Panc1 (cell line): ENCODE measurements at regions not wholly inside any gene's neighbourhood (a gene's known extent, or its start where the extent isn't known, plus 50 kb on each side); places are given as distances from the start of the nearest gene placed in this dataset.

ENCODE experiments used
- ATAC-seq: fragments of 200-7000 bp; cut with Tn5 transposase; 2 replicates; pipeline ENCODE4 v1.9.1; 2020; ENCODE audit warnings: mild to moderate bottlenecking, moderate library complexity
- BruUV-seq: library from RNA; stranded (reverse); fragments of 400-500 nt; replicated peaks from 2 replicates; lab custom pipeline; 2021; lab: Mats Ljungman, UMichigan
- CTCF ChIA-PET: fragments of 300-600 bp; sonication (Branson Sonifier 250); formaldehyde crosslinking; loops from one replicate; lab custom pipeline; 2022; ENCODE audit warnings: antibody characterized with exemption; lab: Charles Lee
- POLR2A ChIA-PET: fragments of 300-600 bp; sonication (Branson Sonifier 250); formaldehyde crosslinking; loops from one replicate; lab custom pipeline; 2022; ENCODE audit warnings: antibody characterized with exemption; lab: Charles Lee
- DNase-seq: peaks from one replicate; pipeline ENCODE4 v3.0.0-alpha.2; 2010; ENCODE audit warnings: low read depth, low spot score
- H3K27ac ChIP-seq: 2 replicates; pipeline ENCODE4 v1.5.1; 2011; ENCODE audit warnings: mild to moderate bottlenecking, low read length, inconsistent platforms
- H3K27me3 ChIP-seq: fragments of 200-500 bp; sonication (Bioruptor generic); 2 replicates; pipeline ENCODE4 v1.6.0; 2014; ENCODE audit warnings: low read length, inconsistent platforms; ENCODE audit not compliant: control insufficient read depth, insufficient read depth
- H3K36me3 ChIP-seq: fragments of 200-500 bp; sonication (Bioruptor generic); 2 replicates; pipeline ENCODE4 v1.5.1; 2014; ENCODE audit warnings: inconsistent platforms, mild to moderate bottlenecking, low read length, moderate library complexity; ENCODE audit not compliant: control insufficient read depth, insufficient read depth
- H3K4me1 ChIP-seq: 2 replicates; pipeline ENCODE4 v1.5.1; 2011; ENCODE audit warnings: inconsistent platforms, mild to moderate bottlenecking, low read length, moderate library complexity; ENCODE audit not compliant: control insufficient read depth, insufficient read depth
- H3K4me3 ChIP-seq, 2 experiments: 2 replicates each; pipeline ENCODE4 v1.5.1; 2011 to 2012; ENCODE audit warnings: low read depth in 2 of 2, low read length in 2 of 2, mild to moderate bottlenecking in 2 of 2, inconsistent platforms in 1 of 2, moderate library complexity in 1 of 2
- H3K9me3 ChIP-seq: fragments of 200-500 bp; sonication (Bioruptor generic); 2 replicates; pipeline ENCODE4 v1.5.1; 2014; ENCODE audit warnings: low read depth, mild to moderate bottlenecking, inconsistent platforms, low read length, moderate library complexity; ENCODE audit not compliant: control insufficient read depth, insufficient read depth
- POLR2AphosphoS5 ChIP-seq: IDR thresholded peaks from 2 replicates; pipeline ENCODE4 v1.6.1; 2012; ENCODE audit warnings: mild to moderate bottlenecking, low read depth, low read length, moderate library complexity
- SIN3A ChIP-seq: IDR thresholded peaks from 2 replicates; pipeline ENCODE4 v1.6.1; 2012; ENCODE audit warnings: low read depth, mild to moderate bottlenecking, low read length, moderate library complexity, borderline replicate concordance; ENCODE audit not compliant: insufficient read depth
- TCF7L2 ChIP-seq: IDR thresholded peaks from 2 replicates; pipeline ENCODE4 v1.6.1; 2011; ENCODE audit warnings: mild to moderate bottlenecking, low read depth, low read length, inconsistent platforms
- in situ Hi-C: cut with HindIII; loops from 2 replicates; pipeline ENCODE4 v1.10.0; 2016; ENCODE audit warnings: low sequenced_read_pairs, low pct_unique_long_range_greater_than_20kb
- intact Hi-C: fragments of 100-400 bp; cut with micrococcal nuclease; formaldehyde crosslinking; loops from one replicate; pipeline ENCODE4 v1.10.0; 2022; ENCODE audit not compliant: unreplicated experiment
- TF ChIP-seq, protein P1 (sequence below): fragments of 450-650 bp; IDR thresholded peaks from 2 replicates; pipeline ENCODE4 v1.5.1; 2017; ENCODE audit warnings: mild to moderate bottlenecking
- TF ChIP-seq, protein P2 (sequence below), 2 experiments: IDR thresholded peaks; 2 replicates each; pipeline ENCODE4 v1.6.1; 2011 to 2012; ENCODE audit warnings: low read depth in 2 of 2, control low read depth in 1 of 2, low read length in 1 of 2, mild to moderate bottlenecking in 1 of 2, moderate library complexity in 1 of 2; ENCODE audit not compliant: insufficient read depth in 1 of 2

DNA sequence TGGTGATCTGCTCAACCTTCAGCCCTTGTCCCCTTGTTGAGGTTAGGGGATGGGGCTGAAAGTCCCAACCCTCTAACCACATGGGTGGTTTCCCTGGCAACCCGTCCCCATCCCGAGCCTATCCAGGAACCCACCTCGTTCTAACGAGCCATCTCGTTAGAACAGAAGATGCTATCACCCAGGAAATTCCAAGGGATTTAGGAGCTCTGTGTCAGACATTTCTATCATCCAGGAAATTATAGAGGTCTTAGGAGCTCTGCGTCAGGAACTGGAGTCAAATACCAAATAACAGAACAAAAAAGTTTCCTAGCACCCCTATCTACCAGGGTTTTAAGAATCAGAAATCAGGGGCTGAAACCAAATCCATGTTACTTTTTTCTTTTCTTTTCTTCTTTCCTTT lies 90.3 kb upstream of the LCLAT1 start:
- Histone ChIP-seq H3K4me1 (no peaks in the 10 kb centered on the region), H3K27me3 (no peaks in the 10 kb centered on the region), H3K9me3 (no peaks in the 10 kb centered on the region), H3K27ac (no peak overlapping the region), H3K36me3 (no peaks in the 10 kb centered on the region), H3K4me3 (no peak overlapping the region)
- ATAC-seq (no peak), DNase-seq (no peak)
- in situ Hi-C loops (no loop called here), intact Hi-C loops (no loop called here)
- ChIA-PET CTCF (no interaction called here), POLR2A (no interaction called here)
- TF ChIP-seq, protein P1, sequence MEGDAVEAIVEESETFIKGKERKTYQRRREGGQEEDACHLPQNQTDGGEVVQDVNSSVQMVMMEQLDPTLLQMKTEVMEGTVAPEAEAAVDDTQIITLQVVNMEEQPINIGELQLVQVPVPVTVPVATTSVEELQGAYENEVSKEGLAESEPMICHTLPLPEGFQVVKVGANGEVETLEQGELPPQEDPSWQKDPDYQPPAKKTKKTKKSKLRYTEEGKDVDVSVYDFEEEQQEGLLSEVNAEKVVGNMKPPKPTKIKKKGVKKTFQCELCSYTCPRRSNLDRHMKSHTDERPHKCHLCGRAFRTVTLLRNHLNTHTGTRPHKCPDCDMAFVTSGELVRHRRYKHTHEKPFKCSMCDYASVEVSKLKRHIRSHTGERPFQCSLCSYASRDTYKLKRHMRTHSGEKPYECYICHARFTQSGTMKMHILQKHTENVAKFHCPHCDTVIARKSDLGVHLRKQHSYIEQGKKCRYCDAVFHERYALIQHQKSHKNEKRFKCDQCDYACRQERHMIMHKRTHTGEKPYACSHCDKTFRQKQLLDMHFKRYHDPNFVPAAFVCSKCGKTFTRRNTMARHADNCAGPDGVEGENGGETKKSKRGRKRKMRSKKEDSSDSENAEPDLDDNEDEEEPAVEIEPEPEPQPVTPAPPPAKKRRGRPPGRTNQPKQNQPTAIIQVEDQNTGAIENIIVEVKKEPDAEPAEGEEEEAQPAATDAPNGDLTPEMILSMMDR, result no peak
- TF ChIP-seq POLR2AphosphoS5 (no peak), TCF7L2 (no peak), SIN3A (no peak)
- TF ChIP-seq, protein P2, sequence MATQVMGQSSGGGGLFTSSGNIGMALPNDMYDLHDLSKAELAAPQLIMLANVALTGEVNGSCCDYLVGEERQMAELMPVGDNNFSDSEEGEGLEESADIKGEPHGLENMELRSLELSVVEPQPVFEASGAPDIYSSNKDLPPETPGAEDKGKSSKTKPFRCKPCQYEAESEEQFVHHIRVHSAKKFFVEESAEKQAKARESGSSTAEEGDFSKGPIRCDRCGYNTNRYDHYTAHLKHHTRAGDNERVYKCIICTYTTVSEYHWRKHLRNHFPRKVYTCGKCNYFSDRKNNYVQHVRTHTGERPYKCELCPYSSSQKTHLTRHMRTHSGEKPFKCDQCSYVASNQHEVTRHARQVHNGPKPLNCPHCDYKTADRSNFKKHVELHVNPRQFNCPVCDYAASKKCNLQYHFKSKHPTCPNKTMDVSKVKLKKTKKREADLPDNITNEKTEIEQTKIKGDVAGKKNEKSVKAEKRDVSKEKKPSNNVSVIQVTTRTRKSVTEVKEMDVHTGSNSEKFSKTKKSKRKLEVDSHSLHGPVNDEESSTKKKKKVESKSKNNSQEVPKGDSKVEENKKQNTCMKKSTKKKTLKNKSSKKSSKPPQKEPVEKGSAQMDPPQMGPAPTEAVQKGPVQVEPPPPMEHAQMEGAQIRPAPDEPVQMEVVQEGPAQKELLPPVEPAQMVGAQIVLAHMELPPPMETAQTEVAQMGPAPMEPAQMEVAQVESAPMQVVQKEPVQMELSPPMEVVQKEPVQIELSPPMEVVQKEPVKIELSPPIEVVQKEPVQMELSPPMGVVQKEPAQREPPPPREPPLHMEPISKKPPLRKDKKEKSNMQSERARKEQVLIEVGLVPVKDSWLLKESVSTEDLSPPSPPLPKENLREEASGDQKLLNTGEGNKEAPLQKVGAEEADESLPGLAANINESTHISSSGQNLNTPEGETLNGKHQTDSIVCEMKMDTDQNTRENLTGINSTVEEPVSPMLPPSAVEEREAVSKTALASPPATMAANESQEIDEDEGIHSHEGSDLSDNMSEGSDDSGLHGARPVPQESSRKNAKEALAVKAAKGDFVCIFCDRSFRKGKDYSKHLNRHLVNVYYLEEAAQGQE (IDR thresholded peaks at IDR 0.05; ENCODE audit: insufficient read depth in 1 of 2, low read depth in 2 of 2, low read length in 1 of 2), result no peak
- no TSS peak for BruUV-seq

DNA sequence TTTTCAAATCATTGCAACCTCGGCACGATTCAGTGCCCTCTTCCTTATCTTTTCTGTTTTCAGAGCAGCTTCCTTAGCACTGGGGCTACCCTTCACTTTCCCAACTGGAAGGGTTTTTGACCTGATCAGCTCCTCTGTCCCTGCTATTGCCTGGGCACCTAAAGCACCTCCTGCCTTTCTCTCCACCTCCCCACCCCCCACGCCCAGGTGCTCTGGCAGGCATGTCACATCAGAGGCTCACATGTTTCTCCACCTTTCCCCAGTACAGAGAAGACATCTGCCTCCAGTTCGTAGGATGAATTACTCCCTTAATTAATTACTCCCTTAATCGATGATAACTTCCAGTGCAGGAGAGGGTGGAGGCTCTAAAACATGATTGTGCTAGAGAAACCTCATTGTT lies 88.7 kb upstream of the LCLAT1 start:
- ATAC-seq, result no peak
- BruUV-seq, result no TSS peak
- in situ Hi-C loops (no loop called here), intact Hi-C loops (no loop called here)
- no peak overlapping the region for H3K27ac ChIP-seq
- H3K4me3 ChIP-seq, result no peak overlapping the region
- TF ChIP-seq, protein P2 (IDR thresholded peaks at IDR 0.05; ENCODE audit: insufficient read depth in 1 of 2, low read depth in 2 of 2, low read length in 1 of 2), result no peak
- no peak for TF ChIP-seq POLR2AphosphoS5
- TF ChIP-seq, protein P1, result no peak
- no peak for TF ChIP-seq SIN3A
- TF ChIP-seq TCF7L2, result no peak
- no peaks in the 10 kb centered on the region for H3K9me3 ChIP-seq
- no peaks in the 10 kb centered on the region for H3K36me3 ChIP-seq
- POLR2A ChIA-PET, result no interaction called here
- CTCF ChIA-PET, result interaction anchor here (0.7 kb wide), 1 partner anchor 13 kb away, joined by 14 read pairs; no protein-coding TSS in a partner anchor
- H3K27me3 ChIP-seq, result no peaks in the 10 kb centered on the region; the same call in 1 of the 2 replicates
- no peaks in the 10 kb centered on the region for H3K4me1 ChIP-seq
- no peak for DNase-seq
